Urinary bladder (tissue), 3 donors: ENCODE measurements at regions not wholly inside any gene's neighbourhood (a gene's known extent, or its start where the extent isn't known, plus 50 kb on each side); places are given as distances from the start of the nearest gene placed in this dataset.
"Not testable (repeated sequence)": the region's sequence is repeated elsewhere in the genome, so short reads cannot be mapped to it uniquely, and the experiment has no call there.

Source experiments
- DNase-seq: peaks from one replicate; pipeline ENCODE4 v3.0.0-alpha.2; 2015; ENCODE audit errors: extremely low spot score
- H3K27ac ChIP-seq: one replicate; pipeline ENCODE4 v1.5.1; 2013; ENCODE audit warnings: low read depth, mild to moderate bottlenecking, moderate library complexity
- H3K36me3 ChIP-seq: one replicate; pipeline ENCODE4 v1.6.1; 2013; ENCODE audit warnings: mild to moderate bottlenecking, moderate library complexity; ENCODE audit not compliant: insufficient read depth
- H3K4me1 ChIP-seq: one replicate; pipeline ENCODE4 v1.6.1; 2013; ENCODE audit warnings: mild to moderate bottlenecking, moderate library complexity; ENCODE audit not compliant: insufficient read depth
- H3K4me3 ChIP-seq: one replicate; pipeline ENCODE4 v1.5.1; 2013; ENCODE audit warnings: low read depth, low read length
- WGBS: extraction: QIAGEN DNeasy Blood & Tissue Kit; methylation state at CpG from one replicate; pipeline ENCODE4 v1.1.7; 2013; 5-methylcytosine and 5-hydroxymethylcytosine counted together
- donor health status: healthy with polysubstance abuse.
- donor health status: healthy.

- H3K4me1 ChIP-seq, result no peaks in the 10 kb centered on the region
- 84% methylated on average over 3 of the region's 3 CpGs for whole genome bisulfite sequencing
- no peak overlapping the region for H3K4me3 ChIP-seq
- DNase-seq, result no peak
- H3K36me3 ChIP-seq, result no peaks in the 10 kb centered on the region
- H3K27ac ChIP-seq, result no peak overlapping the region
Measured at GRCh38 chr17:20797292-20797691, 217.8 kb downstream of the CDRT15L2 start.

- DNase-seq, result no peak
- no peaks in the 10 kb centered on the region for H3K36me3 ChIP-seq
- H3K4me1 ChIP-seq, result no peaks in the 10 kb centered on the region
- 74% methylated on average over 2 of the region's 2 CpGs for WGBS
- H3K4me3 ChIP-seq, result no peak overlapping the region
- H3K27ac ChIP-seq, result no peak overlapping the region
Measured at GRCh38 chr17:20800146-20800545, 220.6 kb downstream of the CDRT15L2 start.

DNA sequence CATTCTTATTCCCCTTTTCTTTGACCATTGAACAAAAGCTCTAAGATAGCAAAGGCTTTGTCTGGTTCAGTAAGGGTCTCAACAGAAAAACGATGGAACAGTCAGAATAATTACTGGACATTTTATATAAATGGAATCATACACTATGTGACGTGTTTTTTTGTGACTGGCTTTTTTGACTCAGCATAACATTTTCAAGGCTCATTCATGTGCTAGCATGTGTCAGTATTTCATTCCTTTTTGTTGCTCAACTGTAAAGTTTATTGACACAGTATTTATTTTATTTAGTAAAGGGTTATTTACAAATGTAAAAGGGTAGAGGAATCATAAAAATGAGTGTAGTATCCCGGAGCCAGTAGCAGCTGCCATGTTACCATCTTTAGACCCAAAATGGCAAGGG is 226.2 kb downstream of the CDRT15L2 start:
- H3K4me3 ChIP-seq, result no peak overlapping the region
- no peaks in the 10 kb centered on the region for H3K36me3 ChIP-seq
- H3K27ac ChIP-seq, result no peak overlapping the region
- H3K4me1 ChIP-seq, result no peaks in the 10 kb centered on the region
- no peak for DNase-seq
- whole genome bisulfite sequencing, result 69% methylated on average over 3 of the region's 3 CpGs

DNA sequence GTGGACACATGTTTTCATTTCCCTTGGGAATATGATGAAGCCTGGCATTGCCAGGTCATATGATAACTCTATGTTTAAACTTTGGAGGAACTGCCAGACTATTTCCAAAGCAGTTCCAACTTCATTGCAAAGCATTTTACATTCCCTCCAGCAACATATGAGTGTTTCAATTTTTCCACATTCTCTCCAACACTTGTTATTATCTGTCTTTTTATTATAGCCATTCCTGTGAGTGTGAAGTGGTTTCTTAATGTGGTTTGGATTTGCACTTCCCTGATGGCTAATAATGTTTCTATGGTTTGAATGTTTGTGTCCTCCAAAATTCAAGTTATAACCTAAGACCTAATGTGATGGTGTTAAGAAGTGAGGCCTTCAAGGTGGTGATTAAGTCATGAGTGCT is 228.0 kb downstream of the CDRT15L2 start:
- not testable (repeated sequence) for DNase-seq, H3K36me3 ChIP-seq, H3K4me1 ChIP-seq, H3K4me3 ChIP-seq, H3K27ac ChIP-seq

DNA sequence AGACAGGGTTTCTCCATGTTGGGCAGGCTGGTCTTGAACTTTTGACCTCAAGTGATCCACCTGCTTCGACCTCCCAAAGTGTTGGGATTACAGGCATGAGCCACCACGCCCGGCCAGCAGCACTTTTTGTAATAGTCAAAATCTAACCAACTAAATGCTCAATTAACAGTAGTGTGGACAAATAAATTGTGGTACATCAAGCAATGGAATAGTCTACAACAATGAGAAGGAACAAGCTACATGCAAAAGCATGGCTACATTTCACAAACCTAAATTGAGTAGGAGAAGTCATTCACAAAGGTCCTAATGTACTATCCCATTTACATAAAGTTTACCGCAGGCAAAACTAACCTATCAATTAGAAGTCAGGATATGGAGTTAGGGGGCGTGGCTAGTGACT is 227.4 kb downstream of the USP22 start:
- not testable (repeated sequence) for H3K4me1 ChIP-seq, H3K4me3 ChIP-seq, H3K36me3 ChIP-seq, DNase-seq, H3K27ac ChIP-seq
- WGBS, result 92% methylated on average over 5 of the region's 5 CpGs

DNA sequence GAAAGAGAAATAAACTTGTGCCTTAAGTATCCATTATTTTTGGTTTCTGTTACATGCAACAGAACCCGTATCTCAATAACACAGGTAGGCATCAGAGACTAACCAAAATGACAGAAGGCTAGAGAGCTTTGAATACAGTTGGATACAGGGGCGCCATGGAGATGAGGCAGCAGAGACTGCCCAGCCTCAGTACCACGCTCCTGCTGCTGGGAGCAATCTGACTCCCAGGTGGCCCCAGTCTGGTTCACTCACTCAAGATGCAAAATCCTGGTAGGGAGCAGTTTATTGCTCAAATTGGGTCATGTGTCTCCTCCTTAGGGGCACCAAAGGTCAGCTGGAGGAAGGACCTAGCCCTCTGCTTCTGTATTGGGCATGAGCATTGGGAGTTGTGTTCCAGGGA is 218.9 kb downstream of the USP22 start:
- 60% methylated on average over 3 of the region's 3 CpGs for WGBS
- Histone ChIP-seq H3K4me3 (no peak overlapping the region), H3K36me3 (no peaks in the 10 kb centered on the region), H3K4me1 (no peaks in the 10 kb centered on the region), H3K27ac (no peak overlapping the region)
- DNase-seq, result no peak

DNA sequence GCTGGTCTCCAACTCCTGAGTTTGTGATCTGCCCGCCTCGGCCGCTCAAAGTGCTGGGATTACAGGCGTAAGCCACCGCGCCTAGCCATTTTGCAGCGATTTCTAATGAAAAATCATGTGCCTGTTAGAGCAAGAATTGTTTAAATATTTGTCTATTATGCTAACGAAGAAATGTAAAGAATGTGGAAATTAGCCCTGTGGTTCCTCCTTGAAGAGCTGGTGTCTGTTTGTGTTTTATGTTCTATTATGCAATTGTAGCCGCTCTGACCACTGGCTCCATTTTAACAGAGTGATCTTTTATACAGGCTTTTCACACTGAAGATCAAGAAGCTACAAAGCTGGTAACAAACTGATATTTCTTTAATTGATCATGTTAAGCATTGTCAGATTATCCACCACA is 217.3 kb downstream of the USP22 start:
- Histone ChIP-seq H3K27ac (no peak overlapping the region), H3K4me3 (no peak overlapping the region), H3K36me3 (no peaks in the 10 kb centered on the region), H3K4me1 (no peaks in the 10 kb centered on the region)
- DNase-seq, result no peak
- 86% methylated on average over 9 of the region's 9 CpGs for WGBS

- WGBS, result 24% methylated on average over 14 of the region's 23 CpGs
- not testable (repeated sequence) for H3K4me1 ChIP-seq, H3K36me3 ChIP-seq, DNase-seq, H3K4me3 ChIP-seq, H3K27ac ChIP-seq
Measured at GRCh38 chr17:20840453-20840852, 202.4 kb downstream of the USP22 start.

- H3K4me1 ChIP-seq, H3K36me3 ChIP-seq, DNase-seq, H3K27ac ChIP-seq, H3K4me3 ChIP-seq: not testable (repeated sequence)
- WGBS, result 35% methylated on average over 58 of the region's 62 CpGs
Measured at GRCh38 chr17:20840987-20841865, 201.6 kb downstream of the USP22 start.

GRCh38 chr17:20842012-20842411 is 200.8 kb downstream of the USP22 start:
- H3K4me3 ChIP-seq, H3K4me1 ChIP-seq, H3K27ac ChIP-seq, H3K36me3 ChIP-seq, DNase-seq: not testable (repeated sequence)
- WGBS, result 94% methylated on average over 14 of the region's 14 CpGs

- WGBS, result 36% methylated on average over 19 of the region's 19 CpGs
- not testable (repeated sequence) for H3K27ac ChIP-seq, H3K4me3 ChIP-seq, H3K36me3 ChIP-seq, DNase-seq, H3K4me1 ChIP-seq
Measured at GRCh38 chr17:20843261-20843660, 199.6 kb downstream of the USP22 start.

- not testable (repeated sequence) for DNase-seq, H3K36me3 ChIP-seq, H3K4me1 ChIP-seq, H3K27ac ChIP-seq, H3K4me3 ChIP-seq
- WGBS, result 7% methylated on average over 65 of the region's 74 CpGs
Measured at GRCh38 chr17:20843799-20844553, 198.8 kb downstream of the USP22 start.

GRCh38 chr17:20848869-20849443 is 193.9 kb downstream of the USP22 start:
- not testable (repeated sequence) for H3K4me3 ChIP-seq, DNase-seq, H3K27ac ChIP-seq, H3K36me3 ChIP-seq, H3K4me1 ChIP-seq
- 63% methylated on average over 3 of the region's 3 CpGs for WGBS
